ENCODE measurements at regions not wholly inside any gene's neighbourhood (a gene's known extent, or its start where the extent isn't known, plus 50 kb on each side); places are given as distances from the start of the nearest gene placed in this dataset.
A peak's percentile ranks its signal among the peaks of the same experiment; 100 is the strongest.

DNA sequence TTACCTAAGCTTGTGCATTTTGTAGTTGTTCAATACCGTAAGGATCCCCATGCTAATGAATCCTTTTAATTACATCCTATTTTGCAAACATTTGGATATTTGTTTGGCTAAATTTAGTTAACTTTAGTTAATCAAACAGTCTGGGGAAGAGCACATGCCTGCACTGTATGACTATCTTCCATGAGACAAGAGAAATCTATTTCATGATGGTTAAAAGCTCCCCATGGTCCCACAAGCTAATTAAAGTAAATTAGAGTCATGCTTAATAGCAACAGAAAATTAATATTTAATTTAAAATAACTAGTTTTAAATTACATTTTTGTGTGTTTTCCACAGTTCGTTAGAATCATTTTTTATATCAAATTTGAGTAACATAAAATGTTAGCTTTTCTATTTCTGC is 95.4 kb upstream of the S1PR1 start:
- Mint-ChIP-seq H3K27ac (no peak overlapping the region), H3K27me3 (no peaks in the 10 kb centered on the region), H3K9me3 (peaks cover 0 to 5% (median 0%) of the 10 kb centered on the region in 11 donors), H3K36me3 (peaks cover 0 to 4% (median 0%) of the 10 kb centered on the region in 5 donors), H3K4me1 (peaks cover 15 to 39% (median 33%) of the 10 kb centered on the region in 7 donors), H3K4me3 (no peak overlapping the region)
- H3K4me1 ChIP-seq (ENCODE audit: control insufficient read depth in 2 of 2, insufficient read depth in 2 of 2, low read length in 2 of 2) = peaks cover 13% of the 10 kb centered on the region in 2 donors
- CTCF ChIA-PET = interaction anchor here (0.5 to 0.8 kb wide), 3 partner anchors 97 to 216 kb away, joined by 3 to 5 read pairs (median 4); no protein-coding TSS in a partner anchor
- intact Hi-C loops (cut with micrococcal nuclease) = no loop called here
- DNase-seq (no peak), ATAC-seq (no peak)
- no peak overlapping the region for H3K4me3 ChIP-seq (ENCODE audit: low read length)
- POLR2A ChIA-PET = interaction anchor here (1.0 to 8.7 kb wide), 3 partner anchors 9 to 96 kb away, joined by 3 to 136 read pairs (median 4); partner anchors contain the start of gene S1PR1
- H3K27ac ChIP-seq (ENCODE audit: low read depth, low read length) = no peak overlapping the region
- H3K36me3 ChIP-seq (ENCODE audit: control insufficient read depth in 2 of 3, insufficient read depth in 3 of 3, low read length in 3 of 3) = no peaks in the 10 kb centered on the region
- no peaks in the 10 kb centered on the region for H3K9me3 ChIP-seq (ENCODE audit: control insufficient read depth in 2 of 3, low read length in 3 of 3)
- H3K27me3 ChIP-seq (ENCODE audit: control insufficient read depth in 2 of 2, insufficient read depth in 2 of 2, low read length in 2 of 2) = no peaks in the 10 kb centered on the region

DNA sequence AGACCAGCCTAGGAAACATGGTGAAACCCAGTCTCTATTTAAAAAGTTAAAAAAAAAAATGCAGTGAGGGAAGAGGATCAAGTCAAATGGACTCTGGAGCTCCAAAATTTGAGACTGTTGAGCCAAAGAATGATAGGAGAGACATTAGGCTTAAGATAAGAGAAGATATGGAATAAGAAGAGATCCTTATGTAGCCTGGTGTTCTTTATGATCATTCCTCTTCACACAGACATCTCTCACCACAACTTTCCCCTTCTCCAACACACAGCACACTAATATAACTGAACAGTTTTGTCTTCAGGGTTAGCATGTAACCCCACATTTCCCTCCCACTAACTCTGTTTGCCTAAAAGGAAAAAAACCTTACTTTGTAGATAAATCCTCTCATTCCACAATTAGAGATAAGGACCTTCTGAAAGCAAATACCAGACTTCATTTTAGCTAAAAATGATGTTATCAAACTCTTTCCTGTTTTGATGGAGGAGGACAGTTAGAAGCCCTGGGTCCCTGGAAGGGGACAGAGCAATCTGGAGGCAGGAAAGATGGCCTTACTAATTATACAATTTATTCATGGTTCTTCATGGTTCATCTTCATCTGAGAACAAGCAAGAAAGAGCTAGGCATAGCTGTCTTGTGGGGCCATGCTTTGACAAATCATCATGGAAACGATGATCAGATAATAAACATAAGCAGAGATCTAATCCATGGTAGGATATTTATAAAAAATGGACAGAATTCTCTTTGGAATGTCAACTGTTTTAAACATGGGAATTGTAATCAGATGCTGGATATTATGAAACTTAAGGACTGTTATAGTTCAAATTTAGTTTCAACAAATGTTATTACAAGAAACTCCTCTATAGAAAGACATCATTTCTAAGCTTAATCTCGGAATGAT is 96.7 kb upstream of the S1PR1 start:
- peak overlapping the region in 6 of 9 donors; percentile 11 to 77 (median 26) for H3K27ac Mint-ChIP-seq
- Histone ChIP-seq H3K36me3 (ENCODE audit: control insufficient read depth in 2 of 3, insufficient read depth in 3 of 3, low read length in 3 of 3) (no peaks in the 10 kb centered on the region), H3K27me3 (ENCODE audit: control insufficient read depth in 2 of 2, insufficient read depth in 2 of 2, low read length in 2 of 2) (no peaks in the 10 kb centered on the region), H3K27ac (ENCODE audit: low read depth, low read length) (no peak overlapping the region), H3K4me1 (ENCODE audit: control insufficient read depth in 2 of 2, insufficient read depth in 2 of 2, low read length in 2 of 2) (peaks cover 16 to 17% of the 10 kb centered on the region in 2 donors), H3K9me3 (ENCODE audit: control insufficient read depth in 2 of 3, low read length in 3 of 3) (no peaks in the 10 kb centered on the region), H3K4me3 (ENCODE audit: low read length) (no peak overlapping the region)
- ChIA-PET POLR2A (interaction anchor here (0.6 to 8.7 kb wide), 8 partner anchors 10 to 243 kb away, joined by 3 to 136 read pairs (median 4); partner anchors contain the start of gene S1PR1), CTCF (interaction anchor here (0.6 to 4.9 kb wide), 5 partner anchors 10 to 700 kb away, joined by 3 to 65 read pairs (median 4); no protein-coding TSS in a partner anchor)
- peaks cover 0 to 3% (median 0%) of the 10 kb centered on the region in 5 donors for H3K36me3 Mint-ChIP-seq
- peaks cover 22 to 45% (median 42%) of the 10 kb centered on the region in 7 donors for H3K4me1 Mint-ChIP-seq
- no peak for ATAC-seq
- H3K4me3 Mint-ChIP-seq = no peak overlapping the region
- no peaks in the 10 kb centered on the region for H3K27me3 Mint-ChIP-seq
- peaks cover 0 to 5% (median 0%) of the 10 kb centered on the region in 11 donors for H3K9me3 Mint-ChIP-seq
- DNase-seq = no peak
- intact Hi-C loops (cut with micrococcal nuclease) = loop anchor here in 1 of 2 donors (5.0 kb wide), 1 partner anchor 217 kb away; no protein-coding TSS in a partner anchor

DNA sequence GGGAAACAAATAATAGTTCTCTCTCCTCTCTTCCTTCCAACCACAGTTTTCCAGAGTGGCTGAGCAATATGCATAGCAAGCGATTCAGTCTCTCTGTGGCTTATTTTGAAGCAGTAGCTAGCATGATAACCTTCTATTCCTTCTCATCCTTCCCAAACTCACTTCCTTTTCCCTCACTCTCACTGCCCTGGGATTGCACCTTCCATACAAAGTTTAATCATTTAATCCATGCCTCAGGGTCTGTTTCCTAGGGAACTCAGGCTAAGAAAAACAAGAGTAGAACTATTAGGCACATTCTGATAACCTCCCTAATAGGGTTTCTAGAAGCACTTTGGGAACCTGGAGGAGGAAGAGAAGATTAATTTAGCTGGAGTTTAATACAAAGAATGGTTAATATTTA is 97.7 kb upstream of the S1PR1 start:
- POLR2A ChIA-PET = interaction anchor here (1.0 to 8.7 kb wide), 10 partner anchors 9 to 212 kb away, joined by 3 to 136 read pairs (median 4); partner anchors contain the start of gene S1PR1
- H3K4me1 ChIP-seq (ENCODE audit: control insufficient read depth in 2 of 2, insufficient read depth in 2 of 2, low read length in 2 of 2) = peaks cover 17 to 25% of the 10 kb centered on the region in 2 donors
- ATAC-seq (no peak), DNase-seq (no peak)
- Mint-ChIP-seq H3K27me3 (no peaks in the 10 kb centered on the region), H3K9me3 (peaks cover 0 to 3% (median 0%) of the 10 kb centered on the region in 11 donors), H3K27ac (peak overlapping the region in 4 of 9 donors; percentile 22 to 85 (median 49)), H3K4me3 (no peak overlapping the region), H3K4me1 (peaks cover 32 to 54% (median 52%) of the 10 kb centered on the region in 7 donors), H3K36me3 (peaks cover 0 to 10% (median 0%) of the 10 kb centered on the region in 5 donors)
- no peak overlapping the region for H3K4me3 ChIP-seq (ENCODE audit: low read length)
- intact Hi-C loops (cut with micrococcal nuclease) = loop anchor here in 1 of 2 donors (5.0 kb wide), 1 partner anchor 218 kb away; no protein-coding TSS in a partner anchor
- no peaks in the 10 kb centered on the region for H3K9me3 ChIP-seq (ENCODE audit: control insufficient read depth in 2 of 3, low read length in 3 of 3)
- CTCF ChIA-PET = interaction anchor here (0.6 to 4.9 kb wide), 4 partner anchors 96 to 306 kb away, joined by 3 to 65 read pairs (median 4); no protein-coding TSS in a partner anchor
- no peaks in the 10 kb centered on the region for H3K36me3 ChIP-seq (ENCODE audit: control insufficient read depth in 2 of 3, insufficient read depth in 3 of 3, low read length in 3 of 3)
- no peak overlapping the region for H3K27ac ChIP-seq (ENCODE audit: low read depth, low read length)
- no peaks in the 10 kb centered on the region for H3K27me3 ChIP-seq (ENCODE audit: control insufficient read depth in 2 of 2, insufficient read depth in 2 of 2, low read length in 2 of 2)

DNA sequence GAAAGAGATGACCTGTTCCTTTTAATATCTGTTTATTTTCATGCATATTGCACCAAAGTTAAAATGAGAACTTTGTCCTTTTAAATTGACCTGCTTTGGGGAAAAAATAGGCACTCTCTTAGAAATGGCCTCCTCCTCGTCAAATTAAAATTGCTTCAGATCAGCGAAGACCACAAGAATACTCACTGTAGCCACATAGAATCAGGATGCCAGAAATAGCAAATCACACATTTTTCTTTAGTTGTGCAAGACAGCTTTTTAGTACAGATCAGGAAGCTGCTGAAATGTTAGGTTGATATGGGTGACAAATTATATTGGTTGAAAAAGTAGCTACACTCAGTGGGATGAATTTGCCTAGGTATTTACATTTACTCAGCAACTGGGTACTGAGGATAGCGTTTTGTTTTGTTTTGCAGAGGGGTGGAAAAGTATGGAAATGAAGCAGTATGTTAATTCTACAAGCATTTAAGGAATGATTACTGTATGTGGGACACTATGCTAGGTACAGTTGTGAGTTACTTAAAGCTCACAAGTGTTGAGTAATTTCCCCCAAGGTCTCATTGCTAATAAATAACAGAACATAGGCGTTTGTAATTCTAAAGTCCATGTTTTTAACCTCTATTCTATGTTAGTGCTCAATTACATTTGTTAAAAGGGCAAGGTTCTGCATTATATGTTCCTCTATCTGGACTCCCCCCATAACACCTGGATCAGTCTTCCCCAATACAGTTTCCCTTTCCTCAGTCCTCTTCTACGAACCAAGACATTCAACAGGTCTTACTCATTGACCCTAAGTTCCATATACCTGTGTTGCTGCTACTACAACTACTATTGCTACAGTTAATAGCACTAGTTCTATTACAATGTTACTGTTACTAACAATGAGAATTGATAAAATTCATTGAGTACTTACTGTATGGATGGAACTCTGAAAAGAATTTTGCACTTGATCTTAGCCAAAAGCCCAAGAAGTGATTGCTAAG is 99.4 kb upstream of the S1PR1 start:
- intact Hi-C loops (cut with micrococcal nuclease) = loop anchor here (1.0 to 5.0 kb wide), 10 partner anchors 42 to 431 kb away; no protein-coding TSS in a partner anchor
- peaks cover 0 to 11% (median 0%) of the 10 kb centered on the region in 5 donors for H3K36me3 Mint-ChIP-seq
- H3K27me3 Mint-ChIP-seq = no peaks in the 10 kb centered on the region
- peak overlapping the region; percentile 70 to 93 (median 85) for H3K27ac Mint-ChIP-seq
- no peak overlapping the region for H3K4me3 ChIP-seq (ENCODE audit: low read length)
- peak overlapping the region in 9 of 10 donors; percentile 23 to 62 (median 49) for H3K4me3 Mint-ChIP-seq
- peaks cover 17 to 28% of the 10 kb centered on the region in 2 donors for H3K4me1 ChIP-seq (ENCODE audit: control insufficient read depth in 2 of 2, insufficient read depth in 2 of 2, low read length in 2 of 2)
- ATAC-seq (peak; percentile 64), DNase-seq (no peak)
- ChIA-PET CTCF (interaction anchor here (0.6 to 4.9 kb wide), 18 partner anchors 9 to 220 kb away, joined by 3 to 65 read pairs (median 4); no protein-coding TSS in a partner anchor), POLR2A (interaction anchor here (0.7 to 8.7 kb wide), 16 partner anchors 9 to 210 kb away, joined by 3 to 136 read pairs (median 5); partner anchors contain the start of genes DPH5 and S1PR1)
- peaks cover 37 to 62% (median 61%) of the 10 kb centered on the region in 7 donors for H3K4me1 Mint-ChIP-seq
- H3K9me3 Mint-ChIP-seq = no peaks in the 10 kb centered on the region
- peak overlapping the region; percentile 19 for H3K27ac ChIP-seq (ENCODE audit: low read depth, low read length)
- H3K9me3 ChIP-seq (ENCODE audit: control insufficient read depth in 2 of 3, low read length in 3 of 3) = no peaks in the 10 kb centered on the region
- no peaks in the 10 kb centered on the region for H3K36me3 ChIP-seq (ENCODE audit: control insufficient read depth in 2 of 3, insufficient read depth in 3 of 3, low read length in 3 of 3)
- H3K27me3 ChIP-seq (ENCODE audit: control insufficient read depth in 2 of 2, insufficient read depth in 2 of 2, low read length in 2 of 2) = no peaks in the 10 kb centered on the region

DNA sequence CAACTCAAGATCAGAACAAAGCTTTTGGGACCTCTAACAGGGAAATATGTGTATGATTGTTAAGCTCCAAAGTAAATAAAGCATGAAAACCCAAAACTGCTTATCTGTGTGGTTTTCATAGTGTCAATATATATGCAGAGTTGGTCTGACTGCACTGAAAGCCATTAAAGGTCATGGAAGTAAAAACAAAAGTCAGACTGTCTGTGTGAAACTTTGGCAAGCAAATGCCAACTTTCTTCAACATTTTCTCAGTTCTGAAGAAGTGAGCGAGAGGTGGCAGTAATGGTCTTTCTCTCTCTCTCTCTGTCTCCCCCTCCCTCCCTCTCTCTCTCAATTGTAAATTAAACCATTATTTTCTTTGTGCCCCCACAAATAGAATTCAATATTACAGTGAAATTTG is 100.1 kb upstream of the S1PR1 start:
- peak overlapping the region; percentile 67 to 93 (median 85) for H3K27ac Mint-ChIP-seq
- no peak overlapping the region for H3K4me3 ChIP-seq (ENCODE audit: low read length)
- CTCF ChIA-PET = interaction anchor here (0.6 to 4.9 kb wide), 22 partner anchors 11 to 221 kb away, joined by 3 to 65 read pairs (median 4); no protein-coding TSS in a partner anchor
- POLR2A ChIA-PET = interaction anchor here (0.6 to 8.7 kb wide), 17 partner anchors 8 to 743 kb away, joined by 3 to 136 read pairs (median 5); partner anchors contain the start of genes DPH5 and S1PR1
- intact Hi-C loops (cut with micrococcal nuclease) = loop anchor here (1.0 to 5.0 kb wide), 13 partner anchors 8 to 432 kb away; partner anchors contain the start of gene DPH5 (in 1 of the 2)
- no peaks in the 10 kb centered on the region for H3K9me3 ChIP-seq (ENCODE audit: control insufficient read depth in 2 of 3, low read length in 3 of 3)
- H3K27me3 ChIP-seq (ENCODE audit: control insufficient read depth in 2 of 2, insufficient read depth in 2 of 2, low read length in 2 of 2) = no peaks in the 10 kb centered on the region
- no peaks in the 10 kb centered on the region for H3K27me3 Mint-ChIP-seq
- ATAC-seq = peak; percentile 77
- no peaks in the 10 kb centered on the region for H3K36me3 ChIP-seq (ENCODE audit: control insufficient read depth in 2 of 3, insufficient read depth in 3 of 3, low read length in 3 of 3)
- peak in 7 of 9 donors; percentile 11 to 59 (median 45) for DNase-seq
- peak overlapping the region; percentile 19 for H3K27ac ChIP-seq (ENCODE audit: low read depth, low read length)
- H3K36me3 Mint-ChIP-seq = peaks cover 0 to 11% (median 0%) of the 10 kb centered on the region in 5 donors
- H3K4me3 Mint-ChIP-seq = peak overlapping the region in 9 of 10 donors; percentile 23 to 62 (median 49)
- peaks cover 17 to 32% of the 10 kb centered on the region in 2 donors for H3K4me1 ChIP-seq (ENCODE audit: control insufficient read depth in 2 of 2, insufficient read depth in 2 of 2, low read length in 2 of 2)
- peaks cover 37 to 67% (median 66%) of the 10 kb centered on the region in 7 donors for H3K4me1 Mint-ChIP-seq
- no peaks in the 10 kb centered on the region for H3K9me3 Mint-ChIP-seq

Measured in naive thymus-derived CD4-positive, alpha-beta T cell (primary cell).